Peyer's patch (tissue), 4 donors: ENCODE measurements at regions not wholly inside any gene's neighbourhood (a gene's known extent, or its start where the extent isn't known, plus 50 kb on each side); places are given as distances from the start of the nearest gene placed in this dataset.

Source experiments
- DNase-seq, 3 donors: peaks; one replicate each; pipeline ENCODE4 v3.0.0-alpha.2; 2017 to 2019
- H3K27ac ChIP-seq, 4 donors: fragments of 200-600 bp; sonication (generic); one replicate each; pipeline ENCODE4 v1.5.1; 2016 to 2019
- H3K27me3 ChIP-seq, 2 donors: fragments of 200-600 bp; sonication (generic); one replicate each; pipeline ENCODE4 v1.5.1; 2019
- H3K36me3 ChIP-seq, 3 donors: fragments of 200-600 bp; sonication (generic); one replicate each; pipeline ENCODE4 v1.5.1; 2016 to 2019
- H3K4me1 ChIP-seq, 4 donors: fragments of 200-600 bp; sonication (generic); one replicate each; pipeline ENCODE4 v1.5.1; 2016 to 2019
- H3K4me3 ChIP-seq, 4 donors: fragments of 200-600 bp; sonication (generic); 1 replicate in 3 of 4; 2 replicates in 1 of 4; pipeline ENCODE4 v1.5.1; 2016 to 2019; ENCODE audit warnings: mild to moderate bottlenecking in 1 of 4
- H3K9me3 ChIP-seq, 4 donors: fragments of 200-600 bp; sonication (generic); one replicate each; pipeline ENCODE4 v1.5.1; 2016 to 2019; ENCODE audit warnings: mild to moderate bottlenecking in 1 of 4
- POLR2A ChIP-seq, 2 donors: fragments of 450-650 bp; IDR thresholded peaks; one replicate each; pipeline ENCODE4 v1.5.1; 2017; ENCODE audit warnings: antibody characterized with exemption in 2 of 2, mild to moderate bottlenecking in 2 of 2, moderate library complexity in 2 of 2
- TF ChIP-seq, protein P1 (sequence below), 6 experiments: fragments of 450-650 bp in 4 of 6; fragments of 200-600 bp in 2 of 6; sonication (generic) in 1 of 6; IDR thresholded peaks; one replicate each; pipeline ENCODE4 v1.5.1; 2017 to 2019; ENCODE audit warnings: antibody characterized with exemption in 6 of 6, mild to moderate bottlenecking in 3 of 6, moderate library complexity in 1 of 6

DNA sequence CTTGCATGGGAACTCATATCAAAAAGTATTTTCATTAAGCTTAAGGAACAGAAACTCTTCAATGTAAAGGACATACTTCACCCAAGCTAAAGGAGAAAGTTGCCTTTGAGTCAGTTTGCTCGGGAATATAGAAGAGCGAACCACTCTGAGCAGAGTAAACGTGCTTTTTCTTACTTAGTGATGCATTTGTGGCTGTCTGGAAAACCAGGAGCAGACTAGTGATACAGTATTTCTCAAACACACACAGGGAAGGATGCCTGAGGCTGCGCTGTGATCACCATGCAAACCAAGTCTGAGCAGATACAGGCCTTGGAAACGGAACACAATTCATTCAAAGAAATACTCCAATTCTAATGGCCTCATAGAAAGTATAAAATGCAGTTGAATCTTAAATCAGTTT, 121.0 kb upstream of the CDIN1 start:
- no peak for DNase-seq

DNA sequence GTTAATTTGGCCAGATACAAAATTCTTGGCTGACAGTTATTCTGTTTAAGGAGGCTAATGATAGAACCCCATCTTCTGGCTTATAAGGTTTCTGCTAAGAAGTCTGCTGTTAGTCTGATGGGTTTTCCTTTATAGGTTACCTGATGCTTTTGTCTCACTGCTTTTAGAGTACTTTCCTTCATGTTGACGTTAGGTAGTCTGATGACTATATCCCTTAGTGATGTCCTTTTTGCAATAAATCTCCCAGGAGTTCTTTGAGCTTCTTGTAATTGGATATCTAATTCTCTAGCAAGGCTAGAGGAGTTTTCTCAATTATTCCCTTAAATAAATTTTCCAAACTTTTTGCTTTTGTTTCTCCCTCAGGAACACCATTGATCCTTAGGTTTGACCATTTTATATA, 114.1 kb upstream of the CDIN1 start:
- Histone ChIP-seq H3K36me3 (no peaks in the 10 kb centered on the region), H3K27me3 (no peaks in the 10 kb centered on the region), H3K4me3 (no peak overlapping the region), H3K4me1 (no peaks in the 10 kb centered on the region), H3K9me3 (no peaks in the 10 kb centered on the region), H3K27ac (no peak overlapping the region)
- no peak for DNase-seq
- TF ChIP-seq POLR2A (IDR thresholded peaks at IDR 0.05): no peak
- TF ChIP-seq, protein P1, sequence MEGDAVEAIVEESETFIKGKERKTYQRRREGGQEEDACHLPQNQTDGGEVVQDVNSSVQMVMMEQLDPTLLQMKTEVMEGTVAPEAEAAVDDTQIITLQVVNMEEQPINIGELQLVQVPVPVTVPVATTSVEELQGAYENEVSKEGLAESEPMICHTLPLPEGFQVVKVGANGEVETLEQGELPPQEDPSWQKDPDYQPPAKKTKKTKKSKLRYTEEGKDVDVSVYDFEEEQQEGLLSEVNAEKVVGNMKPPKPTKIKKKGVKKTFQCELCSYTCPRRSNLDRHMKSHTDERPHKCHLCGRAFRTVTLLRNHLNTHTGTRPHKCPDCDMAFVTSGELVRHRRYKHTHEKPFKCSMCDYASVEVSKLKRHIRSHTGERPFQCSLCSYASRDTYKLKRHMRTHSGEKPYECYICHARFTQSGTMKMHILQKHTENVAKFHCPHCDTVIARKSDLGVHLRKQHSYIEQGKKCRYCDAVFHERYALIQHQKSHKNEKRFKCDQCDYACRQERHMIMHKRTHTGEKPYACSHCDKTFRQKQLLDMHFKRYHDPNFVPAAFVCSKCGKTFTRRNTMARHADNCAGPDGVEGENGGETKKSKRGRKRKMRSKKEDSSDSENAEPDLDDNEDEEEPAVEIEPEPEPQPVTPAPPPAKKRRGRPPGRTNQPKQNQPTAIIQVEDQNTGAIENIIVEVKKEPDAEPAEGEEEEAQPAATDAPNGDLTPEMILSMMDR (IDR thresholded peaks at IDR 0.05): no peak

More for the DNA sequence above, 121.0 kb upstream of the CDIN1 start:
- Histone ChIP-seq H3K9me3 (no peaks in the 10 kb centered on the region), H3K36me3 (no peaks in the 10 kb centered on the region), H3K4me1 (no peaks in the 10 kb centered on the region), H3K27me3 (no peaks in the 10 kb centered on the region), H3K27ac (no peak overlapping the region), H3K4me3 (no peak overlapping the region)
- TF ChIP-seq, protein P1 (IDR thresholded peaks at IDR 0.05): no peak
- no peak for TF ChIP-seq POLR2A (IDR thresholded peaks at IDR 0.05)

DNA sequence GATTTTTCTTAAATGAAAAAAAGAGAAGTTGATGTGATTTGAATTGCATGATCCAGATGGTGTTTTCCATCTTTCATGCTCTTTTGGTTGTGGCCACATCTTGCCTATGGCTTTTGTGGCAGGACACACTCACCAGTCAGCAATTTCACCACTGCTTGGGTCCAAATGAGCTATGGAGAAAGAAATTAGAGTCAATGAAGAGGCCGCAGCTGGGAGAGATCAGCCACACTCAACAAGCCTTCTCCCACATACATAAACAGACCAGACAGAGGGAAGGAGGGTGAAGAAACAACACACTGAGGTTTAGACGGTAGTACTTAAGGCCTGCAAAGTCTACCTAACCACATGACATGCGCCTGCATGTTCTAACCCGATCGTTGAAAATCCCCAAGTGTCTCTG, 110.7 kb upstream of the CDIN1 start:
- no peaks in the 10 kb centered on the region for H3K36me3 ChIP-seq
- no peak overlapping the region for H3K4me3 ChIP-seq
- no peaks in the 10 kb centered on the region for H3K27me3 ChIP-seq
- TF ChIP-seq, protein P1 (IDR thresholded peaks at IDR 0.05): no peak
- TF ChIP-seq POLR2A (IDR thresholded peaks at IDR 0.05): no peak
- H3K4me1 ChIP-seq: no peaks in the 10 kb centered on the region
- H3K9me3 ChIP-seq: no peaks in the 10 kb centered on the region
- H3K27ac ChIP-seq: no peak overlapping the region
- no peak for DNase-seq

DNA sequence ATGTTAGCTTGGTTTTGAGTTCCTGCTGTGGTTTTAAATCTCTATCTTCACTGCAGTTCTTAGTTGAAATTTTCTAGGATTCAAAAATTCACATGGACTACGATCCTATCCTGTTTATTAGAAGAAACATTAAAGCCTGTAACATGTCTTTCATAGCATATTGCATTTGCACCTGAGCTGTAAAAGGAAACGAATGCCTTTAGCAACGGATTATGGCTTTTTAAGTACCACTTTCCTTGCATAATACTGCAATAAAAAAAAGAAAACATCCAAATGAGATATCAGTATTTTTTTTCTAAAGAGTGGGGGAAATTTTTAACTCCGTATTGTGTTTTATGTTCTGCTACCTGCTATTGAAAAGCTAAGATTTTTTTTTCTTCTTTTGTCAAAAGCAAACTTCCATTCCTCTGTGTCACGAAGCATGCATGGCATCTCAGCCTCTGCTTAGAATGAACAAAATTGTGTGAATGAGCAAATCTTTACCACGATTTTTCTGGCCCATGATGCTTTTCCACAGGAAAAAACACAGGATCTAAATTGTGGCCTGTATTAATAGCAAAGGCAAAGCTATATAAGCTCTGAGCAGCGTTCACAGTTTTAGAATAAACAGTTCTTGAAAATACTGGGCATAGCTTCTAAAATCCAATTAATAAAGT, 110.0 kb upstream of the CDIN1 start:
- H3K27me3 ChIP-seq: no peaks in the 10 kb centered on the region
- H3K36me3 ChIP-seq: no peaks in the 10 kb centered on the region
- H3K27ac ChIP-seq: no peak overlapping the region
- TF ChIP-seq, protein P1 (IDR thresholded peaks at IDR 0.05): no peak
- TF ChIP-seq POLR2A (IDR thresholded peaks at IDR 0.05): no peak
- H3K4me1 ChIP-seq: no peaks in the 10 kb centered on the region
- H3K9me3 ChIP-seq: no peaks in the 10 kb centered on the region
- no peak for DNase-seq
- no peak overlapping the region for H3K4me3 ChIP-seq

DNA sequence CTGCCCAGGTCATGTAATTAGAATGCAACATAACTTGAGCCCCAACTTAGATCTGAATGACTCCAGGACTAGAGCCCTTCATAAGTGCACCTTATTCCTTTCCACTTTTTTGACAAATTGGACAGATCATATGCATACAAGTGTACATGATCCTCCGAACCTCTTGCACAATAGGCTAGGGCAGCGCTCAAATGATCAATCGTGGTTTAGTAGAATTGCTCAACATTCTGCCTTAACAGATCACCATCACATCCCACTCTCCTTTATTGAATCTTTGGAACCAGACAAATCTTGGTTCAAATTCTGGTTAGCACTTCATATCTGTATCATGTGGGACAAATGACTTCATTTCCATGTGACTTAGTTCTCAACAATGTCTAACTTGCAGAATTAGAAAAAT, 106.8 kb upstream of the CDIN1 start:
- Histone ChIP-seq H3K4me3 (no peak overlapping the region), H3K9me3 (no peaks in the 10 kb centered on the region), H3K36me3 (no peaks in the 10 kb centered on the region), H3K27ac (no peak overlapping the region), H3K4me1 (no peaks in the 10 kb centered on the region), H3K27me3 (no peaks in the 10 kb centered on the region)
- TF ChIP-seq, protein P1 (IDR thresholded peaks at IDR 0.05): no peak
- no peak for TF ChIP-seq POLR2A (IDR thresholded peaks at IDR 0.05)
- no peak for DNase-seq

DNA sequence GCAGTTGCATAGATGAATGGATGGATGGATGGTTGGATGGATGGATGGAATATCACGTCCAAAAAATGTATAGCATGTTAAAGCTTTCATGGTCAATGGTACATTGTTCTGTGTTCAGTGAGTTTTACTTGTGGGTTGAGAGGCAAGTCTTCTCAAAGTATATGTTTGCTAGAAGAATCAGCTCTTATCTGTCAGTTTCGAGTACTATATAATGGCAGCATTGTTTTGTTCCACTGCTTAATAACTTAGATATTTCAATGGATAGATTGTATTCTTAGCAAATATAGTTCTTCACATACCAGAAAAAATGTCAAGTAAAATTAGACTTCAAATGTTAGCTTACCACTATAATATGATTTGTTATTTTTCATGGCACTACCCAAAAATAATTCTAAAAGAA, 100.9 kb upstream of the CDIN1 start:
- TF ChIP-seq, protein P1 (IDR thresholded peaks at IDR 0.05): no peak
- no peak for TF ChIP-seq POLR2A (IDR thresholded peaks at IDR 0.05)
- H3K9me3 ChIP-seq: no peaks in the 10 kb centered on the region
- H3K36me3 ChIP-seq: no peaks in the 10 kb centered on the region

More for the DNA sequence above, 100.9 kb upstream of the CDIN1 start:
- no peak for DNase-seq
- Histone ChIP-seq H3K4me3 (no peak overlapping the region), H3K27me3 (no peaks in the 10 kb centered on the region), H3K4me1 (no peaks in the 10 kb centered on the region), H3K27ac (no peak overlapping the region)
